ENCODE measurements at regions not wholly inside any gene's neighbourhood (a gene's known extent, or its start where the extent isn't known, plus 50 kb on each side); places are given as distances from the start of the nearest gene placed in this dataset.

DNA sequence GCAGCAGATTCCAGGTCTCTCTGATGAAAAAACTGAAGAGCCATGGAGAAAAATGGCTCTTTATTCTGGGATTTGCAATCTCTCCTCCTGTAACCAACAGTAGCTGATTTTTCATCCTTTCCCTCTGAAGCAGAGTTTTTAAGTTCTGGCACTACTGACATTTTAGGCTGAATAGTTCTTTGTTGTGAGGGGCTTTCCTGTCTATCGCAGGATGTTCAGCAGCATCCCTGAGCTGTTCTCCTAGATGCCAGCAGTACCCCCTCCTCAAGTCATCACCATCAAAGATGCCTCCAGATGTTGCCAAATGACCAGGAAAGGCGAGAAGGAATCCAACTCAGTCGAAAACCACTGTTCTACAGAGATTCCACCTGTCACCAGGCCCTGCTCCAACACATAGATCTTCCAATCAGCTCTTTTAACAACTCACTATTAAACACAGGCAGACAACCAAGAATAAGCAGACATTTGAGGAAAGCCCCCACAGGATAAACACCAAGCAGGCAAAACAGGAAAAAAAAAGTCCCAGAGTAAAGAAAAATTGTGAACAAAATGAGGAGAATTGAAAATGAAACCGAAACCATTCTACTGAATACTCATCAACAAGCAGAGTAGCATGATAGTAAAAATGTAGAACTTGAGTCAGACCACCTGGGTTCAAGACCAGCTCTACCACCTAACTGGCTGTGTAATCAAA is 124.8 kb downstream of the MPP7 start:
- TF ChIP-seq GATA2 (IDR thresholded peaks at IDR 0.05; ENCODE audit: low read depth, low read length) (no peak), GATA3 (IDR thresholded peaks at IDR 0.05; ENCODE audit: low read depth, low read length) (no peak)
